GM21619 (cell line): ENCODE measurements at regions not wholly inside any gene's neighbourhood (a gene's known extent, or its start where the extent isn't known, plus 50 kb on each side); places are given as distances from the start of the nearest gene placed in this dataset.

ENCODE experiments used
- ATAC-seq: cut with Tn5 transposase; IDR thresholded peaks from one replicate; pipeline ENCODE4 v1.9.1; 2021; ENCODE audit not compliant: unreplicated experiment

DNA sequence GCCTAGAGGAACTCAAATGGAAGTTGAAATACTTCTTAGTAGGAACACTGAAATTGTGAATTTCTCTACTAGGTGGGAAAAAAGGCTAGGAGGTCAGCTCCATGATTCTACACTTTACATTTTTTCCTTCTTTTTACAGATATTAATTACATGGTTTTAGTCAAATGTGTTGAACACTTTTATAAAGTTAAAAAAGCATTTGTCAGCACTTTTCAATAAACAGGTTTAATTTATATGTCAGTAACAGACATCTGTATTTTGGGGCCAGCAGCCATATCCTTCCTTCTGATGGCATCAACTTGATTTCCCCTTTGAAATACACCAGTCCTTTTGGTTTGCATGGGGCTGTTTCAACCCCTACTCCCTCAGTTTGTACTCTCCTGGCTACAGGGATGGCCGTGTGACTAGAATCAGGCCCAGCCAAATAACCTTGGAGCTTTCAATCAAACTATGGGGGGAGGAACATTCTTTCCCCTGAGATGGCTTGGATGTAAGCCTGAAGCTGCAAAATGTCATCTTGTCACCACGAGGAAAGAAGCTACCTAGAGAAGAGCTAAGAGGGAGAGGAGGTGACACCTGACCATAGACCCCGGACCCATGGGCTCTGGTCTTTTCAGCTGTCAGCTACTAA lies 171.0 kb upstream of the NEBL start:
- no peak for ATAC-seq

DNA sequence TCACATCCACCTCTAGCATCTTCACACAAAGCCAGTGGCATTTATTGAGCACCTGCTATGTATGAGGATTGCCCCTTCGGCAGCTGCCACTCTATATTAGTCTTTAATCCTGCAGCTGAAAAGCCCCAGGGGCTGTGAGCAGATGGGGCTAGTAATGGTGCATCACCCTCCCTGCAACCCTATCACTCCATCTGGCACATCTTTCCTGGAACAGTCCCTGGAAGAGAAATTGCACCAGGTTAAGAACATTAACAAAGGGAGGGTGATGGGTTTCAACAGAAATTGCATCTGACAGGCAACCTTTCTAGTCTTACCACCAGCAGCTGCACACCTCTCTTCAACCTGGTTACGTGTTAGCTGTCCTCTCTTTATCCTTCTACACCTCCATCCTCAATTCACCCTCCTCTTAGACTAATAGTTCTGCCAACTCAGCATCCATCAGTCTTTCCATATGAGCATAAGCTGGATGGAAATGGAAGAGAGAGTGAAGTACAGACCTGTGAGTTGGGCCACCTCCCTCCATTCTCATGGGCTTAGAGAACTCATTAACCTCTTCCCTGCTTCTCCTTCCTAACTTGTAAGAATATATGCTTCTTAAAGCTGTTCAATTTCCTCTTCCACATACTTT lies 168.6 kb upstream of the NEBL start:
- ATAC-seq = no peak

DNA sequence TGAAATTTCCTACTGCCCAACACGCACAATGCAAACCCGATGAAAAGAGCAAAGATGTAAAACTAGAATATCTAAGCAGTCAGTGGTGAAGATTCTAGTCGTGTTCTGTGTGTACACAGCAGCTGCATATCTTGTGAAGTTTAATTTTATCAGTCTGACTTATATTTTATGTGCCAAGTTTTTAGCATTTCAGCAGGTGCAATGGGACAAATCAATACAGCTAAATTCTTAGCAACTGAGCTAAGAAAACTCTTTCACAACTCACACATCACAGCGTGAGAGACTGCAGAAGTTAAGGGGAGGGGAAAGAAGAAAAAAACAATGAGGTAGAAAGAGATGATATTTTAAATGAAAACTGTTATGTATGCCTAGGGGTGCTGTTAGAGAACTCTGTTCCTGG lies 164.9 kb upstream of the NEBL start:
- no peak for ATAC-seq

DNA sequence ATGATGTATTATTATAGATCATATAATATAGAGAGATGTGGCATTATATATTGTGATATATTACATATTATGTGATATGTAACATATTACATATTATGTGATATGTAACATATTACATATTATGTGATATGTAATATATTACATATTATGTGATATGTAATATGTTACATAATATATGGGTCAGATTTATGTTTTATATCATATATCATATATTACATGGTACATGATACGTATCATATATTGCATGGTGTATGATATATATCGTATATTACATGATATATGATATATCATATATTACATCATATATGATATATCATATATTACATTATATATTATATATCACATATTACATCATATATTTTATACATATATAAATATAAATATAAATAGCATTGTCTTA lies 164.1 kb upstream of the NEBL start:
- no peak for ATAC-seq

DNA sequence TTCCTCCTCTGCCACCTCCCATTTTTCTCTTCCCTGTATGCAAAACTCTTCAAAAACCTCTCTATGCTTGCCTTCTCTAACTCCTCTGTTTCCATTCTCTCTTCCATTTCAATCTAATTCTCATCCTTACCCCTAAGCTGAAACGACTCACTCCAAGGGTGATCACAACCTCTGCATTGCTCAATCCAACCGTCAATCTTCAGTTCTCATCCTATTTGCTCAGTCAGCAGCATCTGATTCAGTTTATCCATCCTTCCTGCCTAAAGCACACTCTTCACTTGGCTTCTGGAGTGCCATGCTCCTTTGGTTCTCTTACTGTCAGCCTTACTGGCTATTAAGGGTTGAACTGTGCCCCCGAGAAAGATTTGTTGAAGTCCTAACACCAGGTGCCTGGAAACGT lies 163.5 kb upstream of the NEBL start:
- no peak for ATAC-seq

DNA sequence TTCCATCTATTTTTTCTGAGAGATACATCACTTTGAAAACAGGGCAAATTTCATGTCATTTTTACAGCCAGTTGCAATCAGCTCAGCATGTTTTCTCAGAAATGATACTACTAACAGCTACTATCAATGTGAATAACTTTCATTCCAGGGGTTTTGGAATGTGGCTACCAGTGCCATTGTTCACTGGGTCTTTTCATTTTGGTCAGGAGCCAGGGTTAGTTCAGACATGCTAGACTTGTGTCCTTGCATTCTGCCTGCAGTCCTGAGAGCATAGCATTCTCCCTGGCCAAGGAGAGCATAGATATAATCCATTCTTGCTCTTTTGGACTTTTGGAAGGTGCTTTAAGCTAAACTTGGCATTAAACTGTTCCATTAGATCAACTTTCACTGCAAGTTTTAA lies 160.9 kb upstream of the NEBL start:
- ATAC-seq = no peak

DNA sequence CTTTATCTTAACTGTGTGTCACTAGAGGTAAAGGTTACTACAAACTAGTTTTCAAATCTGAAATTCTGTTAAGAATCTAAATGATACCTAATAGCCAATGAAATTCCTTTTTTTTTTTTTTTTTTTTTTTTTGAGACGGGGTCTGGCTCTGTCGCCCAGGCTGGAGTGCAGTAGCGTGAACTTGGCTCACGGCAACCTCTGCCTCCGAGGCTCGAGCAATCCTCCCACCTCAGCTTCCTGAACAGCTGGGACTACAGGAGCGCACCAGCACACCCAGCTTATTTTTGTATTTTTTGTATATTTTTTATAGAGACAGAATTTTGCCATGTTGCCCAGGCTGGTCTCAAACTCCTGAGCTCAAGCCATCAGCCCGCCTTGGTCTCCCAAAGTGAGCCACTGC lies 160.3 kb upstream of the NEBL start:
- no peak for ATAC-seq

DNA sequence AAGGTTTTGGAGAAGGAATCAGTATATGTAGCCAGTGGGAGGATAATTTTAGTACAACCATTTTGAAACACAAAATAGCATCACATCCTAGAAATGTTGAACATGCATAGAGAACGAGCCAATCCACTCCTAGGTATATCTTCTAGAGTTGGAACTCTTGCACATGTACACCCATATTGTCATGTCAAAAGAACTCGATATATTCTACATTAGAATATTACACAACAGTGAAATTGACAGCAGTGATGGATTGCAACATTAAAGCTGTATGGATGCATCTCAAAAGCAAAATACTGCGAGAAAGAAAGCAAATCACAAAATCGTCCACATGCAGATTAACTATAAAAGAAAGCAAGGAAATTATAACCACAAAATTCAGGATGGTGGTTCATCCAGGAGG lies 159.3 kb upstream of the NEBL start:
- ATAC-seq = no peak

DNA sequence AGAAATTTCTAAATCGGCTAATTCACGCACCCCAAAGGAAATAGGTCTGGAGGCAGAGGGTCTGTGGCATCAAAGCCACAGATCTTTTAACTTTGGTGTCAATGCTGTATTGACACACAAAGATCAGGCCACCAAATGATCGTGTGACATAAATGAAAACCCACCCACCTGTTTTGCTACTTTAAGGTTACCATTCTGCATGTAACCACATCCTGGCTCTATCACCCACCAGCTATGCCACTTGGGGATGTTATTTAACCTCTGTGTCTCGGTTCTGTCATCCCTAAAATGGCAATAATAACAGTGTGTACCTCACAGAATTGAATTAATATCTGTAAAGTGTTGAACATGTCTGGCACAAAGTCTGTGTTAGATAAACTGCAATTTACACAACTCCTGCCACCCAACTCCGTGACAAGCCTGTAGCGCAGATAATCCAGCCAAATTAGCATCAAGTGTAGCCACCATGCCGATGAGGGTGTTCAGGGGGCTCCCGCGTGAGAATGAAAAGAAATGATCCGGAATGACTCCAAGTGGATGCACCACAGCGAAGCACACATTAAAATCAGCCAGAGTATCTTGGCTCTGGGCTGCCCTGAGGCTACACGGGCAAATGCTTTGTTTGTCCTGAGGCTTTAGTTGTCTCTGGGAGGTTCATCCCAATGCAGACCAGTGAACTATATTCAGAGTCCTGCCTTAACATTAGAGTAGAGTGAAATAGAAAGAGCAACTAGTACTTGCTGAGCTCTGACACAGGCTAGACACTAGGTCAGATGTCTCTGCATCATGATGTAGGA lies 158.4 kb upstream of the NEBL start:
- ATAC-seq = no peak

DNA sequence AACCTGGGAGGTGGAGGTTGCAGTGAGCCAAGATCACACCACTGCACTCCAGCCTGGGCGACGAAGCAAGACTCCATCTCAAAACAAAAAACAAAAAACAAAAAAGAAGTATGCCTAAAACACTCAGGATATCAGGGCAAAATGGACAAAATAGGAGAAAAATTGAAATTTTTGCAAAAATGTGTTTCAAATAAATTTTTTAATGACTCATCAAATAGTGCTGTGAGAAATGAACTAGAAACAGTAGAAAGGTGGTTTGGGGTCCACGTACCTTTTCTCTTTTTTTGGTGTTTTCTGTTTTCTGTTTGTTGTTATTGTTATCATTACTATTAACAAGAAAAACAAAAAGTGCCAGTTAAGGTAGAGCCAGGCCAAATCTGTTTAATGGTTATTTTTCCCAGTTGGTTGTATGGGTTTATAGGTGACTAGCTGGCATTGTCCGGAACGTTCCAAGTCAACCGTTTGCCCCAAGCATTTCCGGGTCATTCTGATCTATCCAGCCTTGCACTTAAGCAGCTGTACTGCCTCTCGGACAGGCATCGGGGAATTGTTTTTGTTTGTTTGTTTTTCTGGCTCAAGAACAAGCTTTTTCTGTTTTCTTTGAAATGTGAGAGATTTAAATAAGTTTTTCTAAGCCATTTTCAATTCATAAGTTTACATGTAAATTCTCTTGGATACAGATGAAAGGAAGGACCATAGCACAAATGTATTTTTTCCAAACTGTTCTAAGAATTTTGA lies 157.0 kb upstream of the NEBL start:
- ATAC-seq = no peak

DNA sequence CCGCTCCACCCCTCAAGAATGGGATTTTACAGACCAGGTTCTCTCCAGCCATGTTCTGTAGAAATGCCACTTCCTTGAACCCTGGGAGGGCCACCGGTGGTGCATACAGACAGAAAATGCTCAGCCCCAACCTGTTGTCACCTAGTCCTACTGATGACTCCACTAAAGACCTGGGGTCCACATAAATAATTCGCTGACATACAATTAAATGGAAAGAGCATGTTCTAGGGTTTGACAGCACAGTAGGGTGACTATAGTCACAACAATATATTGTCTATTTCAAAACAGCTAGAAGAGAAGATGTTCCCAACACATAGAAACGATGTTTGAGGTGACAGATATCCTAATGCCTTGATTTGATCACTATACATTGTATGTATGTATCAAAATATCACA lies 155.6 kb upstream of the NEBL start:
- no peak for ATAC-seq

DNA sequence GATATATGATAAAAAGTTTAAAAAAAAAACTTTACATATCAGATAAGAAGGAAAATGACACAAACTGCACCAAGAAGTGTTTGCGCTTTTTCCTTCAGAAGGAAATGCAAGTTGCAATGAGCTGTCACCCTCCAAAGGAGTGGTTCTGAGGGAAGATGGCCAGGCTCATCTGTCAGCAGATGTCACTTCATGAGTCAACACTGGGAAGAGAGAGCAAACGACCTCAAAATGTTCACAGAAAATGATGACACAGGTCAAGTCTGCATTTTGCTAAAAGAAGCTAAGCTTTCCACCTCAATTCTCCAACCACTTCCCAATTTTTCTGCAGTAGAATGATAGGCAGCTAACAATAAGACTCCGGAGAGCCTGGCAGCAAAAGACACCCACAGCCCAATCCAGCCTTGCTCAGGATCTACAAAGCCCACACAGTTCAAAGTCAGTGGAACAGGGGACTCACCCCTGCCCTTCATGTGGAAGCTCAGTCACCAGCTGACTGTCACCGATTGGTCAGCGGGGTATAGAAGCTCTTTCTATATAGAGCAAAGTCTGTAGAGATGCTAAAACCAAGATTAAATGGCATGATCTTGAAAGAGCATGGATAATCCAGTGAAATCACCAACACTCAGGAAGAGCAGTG lies 155.1 kb upstream of the NEBL start:
- ATAC-seq = no peak

DNA sequence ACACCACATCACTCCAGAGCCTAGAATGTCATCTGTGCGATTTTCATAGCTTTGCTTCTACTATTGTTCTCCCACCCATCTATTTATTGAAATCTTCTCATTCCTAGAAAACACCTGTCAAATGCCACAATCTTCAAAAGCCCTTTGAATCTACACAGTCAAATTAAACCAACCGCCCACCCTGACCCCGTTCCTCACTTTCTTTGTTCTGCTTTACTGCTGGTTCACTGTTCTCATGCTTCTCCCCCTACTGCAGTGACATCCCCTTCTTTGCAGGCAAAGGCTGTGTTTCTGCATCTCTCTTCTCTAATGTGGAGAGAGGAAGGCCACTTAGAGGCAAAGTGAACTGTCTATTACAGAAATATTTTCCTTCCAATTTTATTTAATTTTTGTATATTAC lies 152.4 kb upstream of the NEBL start:
- no peak for ATAC-seq

DNA sequence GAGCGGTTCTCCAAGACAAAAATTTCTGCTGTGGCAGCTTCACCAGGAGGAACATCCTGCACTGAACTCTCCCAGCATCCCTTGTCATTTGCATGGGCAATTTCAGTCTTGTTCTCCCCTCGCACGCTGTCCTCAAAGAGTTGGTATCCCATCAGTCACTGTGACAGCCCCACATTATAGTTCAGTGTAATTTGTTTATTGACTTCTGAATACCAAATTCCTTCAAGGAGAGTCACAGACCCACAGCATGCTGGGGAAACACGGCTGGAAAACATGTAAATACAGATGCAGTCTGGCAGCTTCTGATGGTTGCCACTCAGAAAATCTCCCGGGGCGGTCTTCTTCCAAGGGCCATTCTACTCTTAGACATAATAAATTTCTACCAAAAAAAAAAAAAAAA lies 151.0 kb upstream of the NEBL start:
- ATAC-seq = no peak

DNA sequence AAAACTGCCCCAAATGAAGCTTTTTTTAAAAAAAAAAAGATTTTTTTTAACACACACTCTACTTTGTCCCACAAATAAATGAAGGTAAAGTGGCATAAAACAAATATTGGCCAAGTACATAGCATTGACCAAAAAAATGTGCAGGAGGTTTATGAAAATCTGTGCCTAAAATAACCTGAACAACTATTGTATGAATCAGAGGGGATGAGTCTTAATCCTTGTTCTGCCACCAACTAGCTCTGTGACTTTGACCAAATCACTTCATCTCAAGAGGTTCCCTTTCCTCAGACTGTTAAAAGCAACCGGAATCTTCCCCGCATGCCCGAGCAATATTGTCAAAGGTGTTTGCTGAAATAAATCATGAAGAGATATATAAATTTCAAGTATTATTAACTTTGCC lies 150.4 kb upstream of the NEBL start:
- ATAC-seq = no peak

DNA sequence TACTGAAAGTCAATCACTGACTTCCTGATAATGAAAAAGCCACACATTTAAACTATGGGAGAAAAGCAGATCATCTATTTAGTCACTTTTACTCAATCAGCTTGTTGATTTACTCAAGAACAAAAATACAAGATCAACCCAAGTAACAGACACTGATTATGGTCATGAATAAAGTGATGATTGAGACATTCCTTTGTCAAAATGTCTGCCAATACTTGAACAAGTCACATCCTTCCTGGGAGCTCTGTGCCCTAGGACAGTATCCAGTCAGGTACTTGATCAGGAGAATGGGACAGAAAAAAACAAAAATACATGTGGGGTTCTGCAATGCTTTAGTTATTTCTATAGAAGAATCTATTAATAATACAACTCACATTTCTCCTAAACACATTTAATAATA lies 150.0 kb upstream of the NEBL start:
- no peak for ATAC-seq

DNA sequence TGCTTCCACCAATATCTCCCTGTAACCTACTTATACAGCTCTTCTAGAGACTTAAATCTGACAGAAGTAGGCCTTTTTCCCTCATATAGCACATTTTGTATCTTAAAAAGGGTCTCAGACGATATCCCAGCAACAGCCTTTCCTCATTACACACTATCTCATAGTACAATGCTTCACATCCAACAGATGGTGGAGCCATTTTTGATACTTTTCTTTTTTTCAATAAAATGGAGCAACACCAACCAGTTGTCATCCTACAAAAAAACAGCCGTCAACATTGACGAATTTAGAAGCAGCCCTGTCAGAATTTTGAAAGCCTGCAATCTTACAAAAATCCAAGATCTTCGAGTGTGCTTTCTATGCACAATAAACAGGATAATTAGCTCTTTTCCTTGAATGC lies 145.9 kb upstream of the NEBL start:
- ATAC-seq = no peak

DNA sequence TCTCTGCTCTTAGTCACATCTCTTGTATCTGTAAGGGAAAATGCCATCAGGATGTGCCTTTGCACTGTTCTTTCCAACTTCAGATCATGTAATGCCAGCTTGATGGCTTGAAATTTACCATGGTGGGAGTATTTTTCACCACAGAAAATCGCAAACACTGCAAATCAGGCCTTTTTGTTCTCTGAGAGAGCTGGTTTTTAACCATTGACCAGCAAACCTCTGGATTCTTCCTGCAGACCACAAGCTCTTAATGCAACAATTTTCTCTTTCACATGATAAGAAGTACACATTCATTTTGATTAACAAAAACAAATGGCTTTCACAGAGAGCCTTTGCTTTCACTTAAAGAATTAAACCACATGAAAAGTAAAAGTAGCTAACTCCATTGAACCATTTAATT lies 145.4 kb upstream of the NEBL start:
- ATAC-seq = no peak

DNA sequence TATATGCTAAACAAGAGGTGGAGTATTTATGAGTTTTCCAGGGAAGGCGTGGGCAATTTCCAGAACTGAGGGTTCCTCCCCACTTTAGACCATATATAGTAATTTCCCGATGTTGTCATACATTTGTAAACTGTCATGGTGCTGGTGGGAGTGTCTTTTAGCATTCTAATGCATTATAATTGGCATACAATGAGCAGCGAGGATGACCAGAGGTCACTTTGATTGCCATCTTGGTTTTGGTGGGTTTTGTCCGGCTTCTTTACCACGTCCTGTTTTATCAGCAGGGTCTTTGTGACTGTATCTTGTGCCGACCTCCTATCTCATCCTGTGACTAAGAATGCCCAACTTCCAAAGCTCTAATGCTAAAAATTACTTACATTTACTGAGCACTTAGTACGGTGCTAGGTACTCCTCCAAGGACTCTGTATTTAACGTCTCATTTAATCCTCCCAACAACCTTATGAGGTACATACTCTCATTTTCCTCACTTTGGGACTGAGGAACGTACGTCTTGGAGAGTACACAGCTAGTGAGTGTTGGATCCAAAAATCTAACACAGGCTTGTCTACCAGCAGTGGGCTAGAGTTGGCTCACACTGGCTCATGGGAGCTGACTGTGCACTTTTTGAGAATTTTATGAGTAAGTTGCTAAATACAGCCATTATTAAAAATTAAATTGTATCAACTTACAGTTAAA lies 144.8 kb upstream of the NEBL start:
- no peak for ATAC-seq

DNA sequence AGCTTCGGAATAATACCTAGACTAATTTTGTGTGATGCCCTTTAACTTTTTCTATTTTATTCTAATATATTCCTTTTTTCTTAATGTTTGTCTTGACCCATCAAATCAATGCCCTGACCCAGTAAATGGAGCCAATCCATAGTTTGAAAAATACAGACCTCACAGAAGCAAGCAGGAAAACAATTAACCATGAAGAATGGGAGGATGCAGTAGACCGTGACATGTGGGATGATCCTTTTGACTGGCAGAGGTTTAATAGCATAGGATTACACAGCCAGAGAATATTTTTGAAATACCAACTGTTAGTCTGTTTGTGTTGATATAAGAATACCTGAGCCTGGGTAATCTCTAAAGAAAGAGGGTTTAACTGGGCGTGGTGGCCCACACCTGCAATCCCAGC lies 142.6 kb upstream of the NEBL start:
- ATAC-seq = no peak

DNA sequence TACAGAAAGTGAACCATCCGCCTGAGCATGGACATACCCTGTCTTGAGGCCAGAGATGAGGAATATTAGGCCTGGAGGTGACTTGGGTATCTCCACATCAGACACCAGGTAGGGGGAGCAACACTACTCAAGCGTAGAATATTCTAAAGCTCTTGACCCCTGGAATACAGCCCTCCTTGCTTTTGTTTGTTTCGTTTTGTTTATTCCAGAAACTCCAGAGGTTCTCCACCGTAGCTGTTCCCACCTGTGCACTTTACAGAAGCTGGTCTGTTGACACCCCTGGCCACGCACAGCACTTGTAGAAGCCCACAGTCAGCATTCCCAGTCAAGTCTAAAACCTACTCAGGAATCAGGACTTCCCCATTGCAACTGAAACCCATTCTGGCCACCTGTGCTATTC lies 139.6 kb upstream of the NEBL start:
- ATAC-seq = no peak
